Colonic mucosa (tissue), 4 donors: ENCODE measurements at regions not wholly inside any gene's neighbourhood (a gene's known extent, or its start where the extent isn't known, plus 50 kb on each side); places are given as distances from the start of the nearest gene placed in this dataset.

Experiments used
- DNase-seq: peaks from one replicate; pipeline ENCODE4 v3.0.0-alpha.2; 2020
- H3K27ac ChIP-seq: fragments of 200-600 bp; one replicate; pipeline ENCODE4 v1.8.0; 2021
- H3K27me3 ChIP-seq: fragments of 200-600 bp; one replicate; pipeline ENCODE4 v1.8.0; 2021
- H3K36me3 ChIP-seq: fragments of 200-600 bp; one replicate; pipeline ENCODE4 v1.8.0; 2021
- H3K4me1 ChIP-seq: fragments of 200-600 bp; one replicate; pipeline ENCODE4 v1.8.0; 2021; ENCODE audit warnings: mild to moderate bottlenecking
- H3K4me3 ChIP-seq: fragments of 200-600 bp; one replicate; pipeline ENCODE4 v1.8.0; 2021
- H3K9ac ChIP-seq, 2 donors: one replicate each; pipeline ENCODE4 v1.7.0; 2013; ENCODE audit warnings: control low read depth in 2 of 2, low read depth in 2 of 2, low read length in 2 of 2
- H3K9me3 ChIP-seq: fragments of 200-600 bp; one replicate; pipeline ENCODE4 v1.8.0; 2021
- intact Hi-C: fragments of 100-400 bp; cut with DNase I; formaldehyde crosslinking; loops from one replicate; pipeline ENCODE4 v1.14.1; 2022
- TF ChIP-seq, protein P1 (sequence below): fragments of 200-600 bp; IDR thresholded peaks from one replicate; pipeline ENCODE4 v1.8.0; 2022; ENCODE audit warnings: antibody characterized with exemption, mild to moderate bottlenecking
- donor health status: healthy.
- donor health status: DM: no; HTN: no; CAD: no.
- donor health status: DM: no; HTN: no; CAD: no.

DNA sequence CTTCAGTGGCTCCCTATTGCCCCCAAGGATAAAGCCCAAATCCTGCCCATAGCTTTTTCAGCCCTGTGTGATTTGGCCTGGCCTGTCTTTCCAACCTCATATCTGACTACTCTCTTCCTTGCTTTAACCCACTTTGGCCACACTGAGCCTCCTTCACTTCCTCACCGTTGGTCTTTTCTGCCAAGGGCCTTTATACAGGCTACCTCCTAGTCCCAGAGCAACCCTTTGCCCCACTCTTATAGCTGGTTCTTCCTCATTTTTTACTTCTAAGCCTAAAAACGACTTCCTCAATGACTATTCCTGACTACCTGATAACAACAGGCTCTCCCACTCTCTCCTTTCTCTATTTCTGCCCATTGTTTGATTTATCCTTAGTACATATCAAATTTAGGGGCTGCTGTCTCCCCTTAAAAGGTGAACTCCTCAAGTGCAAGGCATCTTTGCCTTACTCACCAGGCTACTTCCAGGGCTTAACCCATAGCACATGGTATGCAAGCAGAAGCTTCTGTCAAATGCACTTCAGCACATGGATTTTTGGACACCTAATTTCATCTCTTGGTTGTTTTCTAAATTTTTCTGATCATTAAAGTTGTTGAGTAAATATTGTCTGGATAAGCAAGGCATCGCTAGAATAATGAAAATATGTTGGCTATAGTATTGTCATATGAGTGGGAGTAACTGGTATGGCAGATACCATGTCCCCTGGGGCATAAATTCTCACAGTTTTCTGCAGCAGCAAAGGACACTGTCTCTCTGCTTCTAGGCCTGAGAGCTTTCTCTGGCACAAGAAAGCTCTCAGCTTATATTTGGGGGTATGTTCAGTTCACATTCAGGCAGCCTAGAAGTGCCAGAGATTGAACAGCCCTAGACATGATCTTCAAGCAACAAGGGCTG lies 201.5 kb upstream of the GPR26 start:
- TF ChIP-seq, protein P1, sequence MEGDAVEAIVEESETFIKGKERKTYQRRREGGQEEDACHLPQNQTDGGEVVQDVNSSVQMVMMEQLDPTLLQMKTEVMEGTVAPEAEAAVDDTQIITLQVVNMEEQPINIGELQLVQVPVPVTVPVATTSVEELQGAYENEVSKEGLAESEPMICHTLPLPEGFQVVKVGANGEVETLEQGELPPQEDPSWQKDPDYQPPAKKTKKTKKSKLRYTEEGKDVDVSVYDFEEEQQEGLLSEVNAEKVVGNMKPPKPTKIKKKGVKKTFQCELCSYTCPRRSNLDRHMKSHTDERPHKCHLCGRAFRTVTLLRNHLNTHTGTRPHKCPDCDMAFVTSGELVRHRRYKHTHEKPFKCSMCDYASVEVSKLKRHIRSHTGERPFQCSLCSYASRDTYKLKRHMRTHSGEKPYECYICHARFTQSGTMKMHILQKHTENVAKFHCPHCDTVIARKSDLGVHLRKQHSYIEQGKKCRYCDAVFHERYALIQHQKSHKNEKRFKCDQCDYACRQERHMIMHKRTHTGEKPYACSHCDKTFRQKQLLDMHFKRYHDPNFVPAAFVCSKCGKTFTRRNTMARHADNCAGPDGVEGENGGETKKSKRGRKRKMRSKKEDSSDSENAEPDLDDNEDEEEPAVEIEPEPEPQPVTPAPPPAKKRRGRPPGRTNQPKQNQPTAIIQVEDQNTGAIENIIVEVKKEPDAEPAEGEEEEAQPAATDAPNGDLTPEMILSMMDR = no peak
- Histone ChIP-seq H3K4me1 (no peaks in the 10 kb centered on the region), H3K36me3 (no peaks in the 10 kb centered on the region), H3K4me3 (no peak overlapping the region), H3K9ac (no peak overlapping the region), H3K27ac (no peak overlapping the region), H3K9me3 (no peaks in the 10 kb centered on the region), H3K27me3 (no peaks in the 10 kb centered on the region)
- intact Hi-C loops = no loop called here
- no peak for DNase-seq

DNA sequence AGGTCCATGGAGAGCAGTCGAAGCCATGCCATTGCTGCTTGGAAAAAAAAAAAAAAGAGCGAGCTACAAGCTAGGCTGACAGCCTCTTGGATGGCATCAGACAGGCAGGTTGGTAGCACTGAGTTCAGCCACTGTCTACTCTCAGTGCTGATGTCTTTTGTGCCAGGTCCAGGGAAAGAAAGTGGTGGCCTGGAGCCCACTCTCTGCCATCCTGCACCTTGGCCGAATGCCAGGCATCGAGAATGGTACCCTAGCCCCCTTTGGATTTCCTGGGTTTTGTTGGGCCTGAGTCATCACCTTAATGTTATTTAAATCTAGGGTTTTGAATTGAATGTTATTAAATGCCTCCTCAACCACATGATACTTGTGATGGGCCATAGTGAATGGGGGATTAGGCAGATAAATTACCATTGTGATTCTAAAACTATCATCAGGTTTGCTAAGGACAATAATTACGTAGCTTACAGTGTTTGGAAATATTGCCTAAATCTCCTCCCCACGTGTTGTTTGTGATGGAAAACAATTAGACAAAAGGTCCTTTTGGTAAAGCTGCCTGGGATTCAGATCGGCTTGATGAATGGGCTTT lies 195.7 kb upstream of the GPR26 start:
- no peak overlapping the region for H3K9ac ChIP-seq
- no peaks in the 10 kb centered on the region for H3K4me1 ChIP-seq
- DNase-seq = no peak
- intact Hi-C loops = no loop called here
- H3K27me3 ChIP-seq = no peaks in the 10 kb centered on the region
- H3K36me3 ChIP-seq = no peaks in the 10 kb centered on the region
- H3K27ac ChIP-seq = no peak overlapping the region
- TF ChIP-seq, protein P1 = no peak
- H3K9me3 ChIP-seq = no peaks in the 10 kb centered on the region
- H3K4me3 ChIP-seq = no peak overlapping the region

- Histone ChIP-seq H3K4me3 (no peak overlapping the region), H3K9ac (no peak overlapping the region), H3K27ac (no peak overlapping the region), H3K9me3 (no peaks in the 10 kb centered on the region), H3K4me1 (no peaks in the 10 kb centered on the region), H3K27me3 (no peaks in the 10 kb centered on the region), H3K36me3 (no peaks in the 10 kb centered on the region)
- intact Hi-C loops = no loop called here
- TF ChIP-seq, protein P1 = no peak
- DNase-seq = no peak
These were observed 194.3 kb upstream of the GPR26 start for GRCh38 chr10:123471811-123472210.

- no peak overlapping the region for H3K9ac ChIP-seq
- intact Hi-C loops = no loop called here
- no peak for DNase-seq
- H3K27ac ChIP-seq = no peak overlapping the region
- H3K4me1 ChIP-seq = no peaks in the 10 kb centered on the region
- TF ChIP-seq, protein P1 = no peak
- no peak overlapping the region for H3K4me3 ChIP-seq
- no peaks in the 10 kb centered on the region for H3K27me3 ChIP-seq
- H3K9me3 ChIP-seq = no peaks in the 10 kb centered on the region
- no peaks in the 10 kb centered on the region for H3K36me3 ChIP-seq
These were observed 193.5 kb upstream of the GPR26 start for GRCh38 chr10:123472606-123473005.

GRCh38 chr10:123474700-123475099 lies 191.5 kb upstream of the GPR26 start:
- DNase-seq = no peak
- TF ChIP-seq, protein P1 = no peak
- no peaks in the 10 kb centered on the region for H3K9me3 ChIP-seq
- intact Hi-C loops = no loop called here
- H3K4me3 ChIP-seq = no peak overlapping the region
- no peaks in the 10 kb centered on the region for H3K36me3 ChIP-seq
- no peak overlapping the region for H3K9ac ChIP-seq
- no peak overlapping the region for H3K27ac ChIP-seq
- no peaks in the 10 kb centered on the region for H3K4me1 ChIP-seq
- no peaks in the 10 kb centered on the region for H3K27me3 ChIP-seq
